HCT116 (cell line): ENCODE measurements at regions not wholly inside any gene's neighbourhood (a gene's known extent, or its start where the extent isn't known, plus 50 kb on each side); places are given as distances from the start of the nearest gene placed in this dataset.

Experiments
- CEBPB ChIP-seq: IDR thresholded peaks from 2 replicates; pipeline ENCODE4 v1.6.1; 2012; ENCODE audit warnings: low read depth
- CTCF ChIP-seq, 3 experiments: fragments of 200-600 bp in 1 of 3; sonication (generic) in 1 of 3; IDR thresholded peaks in 2 of 3; conservative IDR thresholded peaks in 1 of 3; 2 replicates each; pipeline ENCODE4 v1.5.1; 2012 to 2017; ENCODE audit warnings: low read depth in 2 of 3, low read length in 2 of 3, antibody characterized with exemption in 1 of 3, borderline replicate concordance in 1 of 3, control low read depth in 1 of 3, mild to moderate bottlenecking in 1 of 3, mixed read lengths in 1 of 3, mixed run types in 1 of 3, moderate library complexity in 1 of 3; ENCODE audit not compliant: insufficient read depth in 1 of 3
- EZH2 ChIP-seq: fragments of 200-600 bp; sonication (generic); IDR thresholded peaks from 2 replicates; pipeline ENCODE4 v1.6.1; 2017; ENCODE audit warnings: antibody characterized with exemption, mixed run types
- JUND ChIP-seq: IDR thresholded peaks from 2 replicates; pipeline ENCODE4 v1.6.1; 2012
- POLR2A ChIP-seq: IDR thresholded peaks from 2 replicates; pipeline ENCODE4 v1.7.0; 2011; ENCODE audit warnings: borderline replicate concordance; ENCODE audit not compliant: insufficient read depth, insufficient read length; ENCODE audit errors: extremely low read depth
- REST ChIP-seq: IDR thresholded peaks from 2 replicates; pipeline ENCODE4 v1.6.1; 2012; ENCODE audit warnings: low read depth
- SIN3A ChIP-seq: IDR thresholded peaks from 2 replicates; pipeline ENCODE4 v1.6.1; 2012; ENCODE audit warnings: low read depth
- SP1 ChIP-seq: IDR thresholded peaks from 2 replicates; pipeline ENCODE4 v1.6.1; 2012; ENCODE audit warnings: low read depth
- SRF ChIP-seq: IDR thresholded peaks from 2 replicates; pipeline ENCODE4 v1.6.1; 2012; ENCODE audit warnings: low read depth
- YY1 ChIP-seq: IDR thresholded peaks from 2 replicates; pipeline ENCODE4 v1.6.1; 2011; ENCODE audit warnings: low read length, low read depth, moderate library complexity, mild to moderate bottlenecking; ENCODE audit not compliant: insufficient replicate concordance; ENCODE audit errors: extremely low read depth
- ZBTB33 ChIP-seq: IDR thresholded peaks from 2 replicates; pipeline ENCODE4 v1.6.1; 2011; ENCODE audit warnings: mild to moderate bottlenecking, low read length, moderate library complexity; ENCODE audit not compliant: insufficient replicate concordance; ENCODE audit errors: extremely low read depth
- ZNF274 ChIP-seq: fragments of 200-500 bp; sonication (Bioruptor generic); IDR thresholded peaks from 2 replicates; pipeline ENCODE4 v1.6.1; 2014; ENCODE audit warnings: mild to moderate bottlenecking, low read depth, low read length, inconsistent platforms

- no peak for TF ChIP-seq ZBTB33
- TF ChIP-seq EZH2, result no peak
- no peak for TF ChIP-seq CTCF (IDR thresholded peaks at IDR 0.05 in 2 of 3, conservative IDR thresholded peaks at IDR 0.05 in 1 of 3; ENCODE audit: borderline replicate concordance in 1 of 3, insufficient read depth in 1 of 3, low read depth in 2 of 3, low read length in 2 of 3)
- TF ChIP-seq REST, result no peak
- TF ChIP-seq POLR2A, result no peak
- TF ChIP-seq YY1, result no peak
- no peak for TF ChIP-seq SP1
- TF ChIP-seq ZNF274, result no peak
- no peak for TF ChIP-seq SIN3A
- no peak for TF ChIP-seq SRF
- no peak for TF ChIP-seq CEBPB
- no peak for TF ChIP-seq JUND
Measured at GRCh38 chr1:221442056-221442455, 299.8 kb downstream of the DUSP10 start.
